ENCODE measurements at regions not wholly inside any gene's neighbourhood (a gene's known extent, or its start where the extent isn't known, plus 50 kb on each side); places are given as distances from the start of the nearest gene placed in this dataset.

DNA sequence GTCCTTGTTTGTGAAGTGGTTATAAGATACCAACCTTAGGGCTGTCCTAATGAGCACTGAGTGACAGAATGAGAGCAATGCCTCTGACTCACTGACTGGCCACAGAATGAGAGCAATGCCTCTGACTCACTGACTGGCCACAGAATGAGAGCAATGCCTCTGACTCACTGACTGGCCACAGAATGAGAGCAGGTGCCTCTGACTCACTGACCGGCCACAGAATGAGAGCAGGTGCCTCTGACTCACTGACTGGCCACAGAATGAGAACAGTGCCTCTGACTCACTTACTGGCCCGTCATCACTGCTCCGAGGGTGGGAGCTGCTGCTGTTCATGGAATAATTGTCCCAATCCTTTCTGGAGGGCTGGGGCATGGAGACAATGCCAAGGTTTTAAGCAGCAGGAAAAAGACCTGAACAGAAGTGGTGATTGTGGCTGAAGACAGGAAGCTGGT, 265.2 kb upstream of the PPP2R2D start:
- no peak for DNase-seq

GRCh38 chr10:131636116-131636515, 264.7 kb upstream of the PPP2R2D start:
- no peak for DNase-seq

DNA sequence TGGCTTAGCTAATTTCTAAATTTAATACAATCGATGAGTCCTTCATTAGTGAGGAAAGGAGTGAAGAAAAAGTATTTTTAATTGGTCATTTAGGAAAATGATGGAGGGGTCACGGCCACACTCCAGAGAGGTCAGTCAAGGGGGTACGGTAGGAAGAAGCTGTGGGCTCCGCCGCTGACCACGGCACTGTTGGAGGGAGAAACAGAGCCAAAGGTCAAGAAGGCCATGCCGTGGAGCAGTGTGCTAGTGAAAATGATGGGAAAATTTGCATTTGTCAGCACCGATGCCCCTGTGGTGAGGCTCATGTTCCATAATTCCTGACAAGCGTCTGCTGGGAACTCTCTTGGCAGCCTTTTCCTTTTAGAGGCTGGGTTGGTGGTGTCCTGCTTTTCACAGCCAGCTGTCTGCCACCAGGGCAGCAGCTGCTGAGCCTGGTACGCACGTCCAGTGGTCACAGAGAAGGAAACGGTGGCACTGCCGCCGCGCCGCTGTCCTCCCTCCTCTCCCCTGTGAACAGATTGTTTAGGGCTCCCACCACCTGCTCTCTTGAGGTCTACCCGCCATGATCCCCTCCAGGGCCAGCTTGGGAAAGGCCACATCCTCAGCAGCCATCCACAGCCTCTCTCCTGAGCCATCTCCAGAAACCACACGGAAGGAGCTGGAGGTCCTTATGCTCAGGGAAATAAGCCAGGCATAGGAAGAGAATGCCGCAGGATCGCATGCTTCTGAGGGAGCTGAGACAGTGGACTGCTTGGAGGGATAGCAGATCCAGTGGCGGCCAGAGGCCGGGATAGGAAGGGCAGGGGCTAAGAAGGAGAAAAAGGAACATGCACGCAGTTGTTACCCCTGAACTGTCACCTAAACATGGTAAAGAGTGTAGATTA, 263.7 kb upstream of the PPP2R2D start:
- DNase-seq: no peak

DNA sequence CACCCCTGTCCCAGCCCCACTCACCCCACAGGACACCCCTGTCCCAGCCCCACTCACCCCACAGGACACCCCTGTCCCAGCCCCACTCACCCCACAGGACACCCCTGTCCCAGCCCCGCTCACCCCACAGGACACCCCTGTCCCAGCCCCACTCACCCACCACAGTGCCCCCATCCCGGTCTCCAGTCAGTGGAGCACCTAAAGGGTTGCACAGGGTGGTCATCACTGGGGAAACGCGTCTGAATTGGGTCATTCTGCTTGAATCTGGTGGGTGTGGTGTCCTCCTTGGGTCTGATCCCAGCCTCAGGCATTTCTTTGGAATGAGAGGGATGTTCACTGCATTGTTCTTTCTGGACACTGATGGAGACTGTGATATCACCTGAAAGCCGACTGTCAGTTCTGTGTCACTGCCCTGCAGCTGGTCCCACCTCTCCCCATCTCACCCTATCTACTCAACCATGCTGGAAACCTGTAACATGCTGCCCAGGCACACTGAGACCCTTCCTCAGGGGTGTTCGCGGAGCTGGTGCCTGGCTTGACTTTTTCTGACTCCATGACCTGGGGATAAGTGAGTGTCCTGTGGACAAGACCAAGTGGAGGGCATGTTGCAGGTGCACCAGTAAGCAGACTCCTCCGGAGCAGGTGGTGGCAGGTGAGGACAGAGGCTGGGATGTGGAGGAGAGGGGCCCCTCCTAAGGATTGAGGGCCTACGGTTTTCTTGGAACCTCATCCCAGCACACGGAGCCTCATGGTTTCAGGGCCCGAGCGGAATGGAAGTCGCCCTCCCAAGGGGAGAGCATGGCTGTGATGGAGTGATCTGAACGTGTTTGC, 262.5 kb upstream of the PPP2R2D start:
- DNase-seq: no peak

DNA sequence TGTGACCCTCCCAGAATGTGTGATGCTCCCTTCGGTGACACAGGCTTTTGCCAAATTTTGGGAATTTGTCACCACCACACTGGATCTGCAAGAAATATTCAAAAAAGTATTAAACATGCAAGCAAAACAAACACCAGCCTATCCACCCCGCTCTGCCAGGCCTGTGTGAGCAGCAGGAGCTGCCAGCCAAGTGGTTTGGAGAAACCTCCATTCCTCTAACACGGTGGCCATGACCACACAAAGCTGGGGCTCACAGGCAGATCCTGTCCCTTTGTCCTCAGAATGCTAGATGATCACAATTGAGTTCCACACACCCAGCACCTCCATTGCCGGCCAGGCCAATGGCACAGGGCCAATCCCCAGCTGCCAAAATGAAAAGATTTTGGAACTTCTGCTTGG, 261.9 kb upstream of the PPP2R2D start:
- DNase-seq: no peak

GRCh38 chr10:131640045-131640644, 260.7 kb upstream of the PPP2R2D start:
- no peak for DNase-seq

GRCh38 chr10:131641231-131641630, 259.6 kb upstream of the PPP2R2D start:
- no peak for DNase-seq

DNA sequence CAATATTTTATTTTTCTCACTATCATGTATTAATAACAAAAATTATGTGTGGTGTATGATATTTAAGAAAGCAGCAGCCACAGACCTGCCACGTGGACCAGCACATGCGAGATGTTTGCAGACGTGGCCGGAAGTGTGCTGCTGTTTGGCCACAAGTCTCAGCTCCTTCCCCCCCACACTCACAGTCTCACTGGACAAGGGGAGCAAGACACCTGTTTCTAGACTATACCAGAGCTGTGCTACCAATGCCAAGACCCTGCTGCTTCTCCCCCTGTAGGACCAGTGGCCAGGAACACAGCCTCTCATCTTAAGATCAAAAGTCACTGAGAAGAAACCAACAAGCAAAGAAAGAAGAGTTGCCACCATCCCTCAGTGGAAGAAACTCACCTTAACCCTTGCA, 258.9 kb upstream of the PPP2R2D start:
- no peak for DNase-seq

DNA sequence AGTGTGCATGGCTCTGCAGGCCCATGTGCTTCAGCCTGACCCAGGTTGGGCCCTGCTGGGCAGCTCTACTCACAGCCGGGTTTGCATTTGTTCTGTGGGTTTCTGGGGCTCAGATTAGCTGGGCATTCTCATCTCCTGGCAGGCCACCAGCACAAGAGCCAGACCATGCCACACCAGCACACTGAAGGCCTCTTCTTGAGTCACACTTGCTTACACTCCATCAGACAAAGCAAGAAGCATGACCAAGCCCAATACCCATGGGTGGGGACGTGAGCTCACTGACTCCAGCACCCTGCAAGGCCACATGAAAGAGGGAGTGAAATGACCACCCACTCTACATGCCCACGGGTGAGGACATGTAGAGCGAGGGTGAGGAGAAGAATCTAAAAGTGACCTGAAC, 257.8 kb upstream of the PPP2R2D start:
- DNase-seq: no peak

GRCh38 chr10:131644289-131644688, 256.5 kb upstream of the PPP2R2D start:
- DNase-seq: peak; percentile 46

GRCh38 chr10:131644864-131645658, 255.7 kb upstream of the PPP2R2D start:
- no peak for DNase-seq

DNA sequence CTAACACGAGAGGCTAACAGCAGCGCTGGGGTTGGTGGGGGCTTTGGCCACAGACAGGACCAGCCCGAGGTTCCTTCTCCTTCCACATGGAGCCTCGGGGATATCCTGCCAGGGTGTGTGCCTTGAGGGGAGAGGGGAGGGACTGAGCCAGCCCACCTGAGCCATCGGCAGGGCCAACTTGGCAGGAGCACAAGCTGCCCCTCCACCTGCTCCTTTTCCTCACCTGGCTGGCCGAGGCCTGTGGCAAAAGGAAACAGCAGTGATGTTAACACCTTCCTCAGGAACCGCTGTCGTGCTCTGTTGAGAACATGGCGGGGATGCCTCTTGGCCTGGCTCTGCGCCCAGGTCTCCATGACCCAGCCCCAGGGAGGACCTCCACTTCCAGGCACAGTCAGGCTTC, 255.1 kb upstream of the PPP2R2D start:
- no peak for DNase-seq

DNA sequence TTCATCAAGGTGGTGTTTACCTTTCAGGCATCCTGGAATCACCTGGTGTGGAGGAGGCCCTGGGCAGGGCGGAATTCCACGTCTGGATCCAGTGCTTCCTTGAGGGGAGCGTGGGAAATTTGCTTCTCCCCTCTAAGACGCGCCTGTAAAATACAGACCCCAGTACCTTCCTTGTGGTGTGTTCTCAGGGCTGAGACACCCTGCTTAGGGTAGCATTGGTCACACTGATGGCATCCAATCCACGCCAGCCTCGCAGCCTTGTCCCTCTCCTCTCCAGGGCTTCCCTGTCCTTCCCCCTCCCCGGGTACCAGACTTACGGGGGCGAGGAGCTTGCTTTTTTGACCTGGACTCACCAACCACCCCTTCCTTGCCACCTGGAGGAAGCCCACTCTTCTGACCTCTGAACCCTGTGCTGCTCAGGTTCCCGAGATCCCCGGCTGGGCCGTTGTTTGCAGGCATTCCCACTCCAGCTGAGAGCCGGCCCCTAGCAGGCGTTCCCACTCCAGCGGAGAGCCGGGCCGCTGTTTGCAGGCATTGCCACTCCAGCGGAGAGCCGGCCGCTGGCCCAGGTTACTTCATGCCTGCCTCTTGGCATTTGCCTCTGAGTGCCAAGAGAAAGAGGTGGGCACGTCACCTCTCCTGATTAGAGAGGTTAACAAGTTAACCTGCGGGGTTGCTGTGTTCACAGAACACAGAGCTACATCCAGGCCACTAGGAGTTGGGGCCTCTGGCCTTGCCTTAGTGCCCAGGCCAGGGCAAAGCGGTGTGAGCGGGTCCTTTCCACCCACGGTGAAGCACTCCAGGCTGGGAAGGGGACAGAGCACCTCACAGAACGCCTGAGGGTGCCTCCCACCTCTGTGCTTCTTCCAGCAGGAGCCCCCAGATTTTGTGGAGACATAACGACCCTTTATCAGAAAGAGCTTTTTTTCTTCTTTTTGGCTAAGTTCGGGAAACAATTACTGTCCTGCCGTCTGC, 254.0 kb upstream of the PPP2R2D start:
- no peak for DNase-seq

DNA sequence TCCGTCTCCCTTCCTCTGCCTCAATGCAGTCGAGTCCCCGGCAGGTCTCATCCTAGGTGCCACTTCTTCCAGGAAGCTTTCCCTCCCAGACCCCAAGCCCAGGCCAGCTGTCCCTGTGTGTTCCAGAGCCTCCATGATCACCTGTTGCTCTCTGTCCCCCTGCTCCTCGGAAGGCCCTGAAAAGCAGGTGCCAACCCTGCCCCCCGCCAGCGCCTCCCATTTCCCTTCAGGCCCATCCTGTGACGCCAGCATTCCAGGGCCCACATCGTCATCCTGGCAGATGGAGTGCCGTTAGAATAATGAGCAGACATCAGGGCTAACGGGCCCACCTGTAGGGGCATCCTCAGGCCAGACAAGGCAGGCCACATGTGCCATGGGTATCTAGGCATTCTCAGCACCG, 253.0 kb upstream of the PPP2R2D start:
- DNase-seq: no peak

DNA sequence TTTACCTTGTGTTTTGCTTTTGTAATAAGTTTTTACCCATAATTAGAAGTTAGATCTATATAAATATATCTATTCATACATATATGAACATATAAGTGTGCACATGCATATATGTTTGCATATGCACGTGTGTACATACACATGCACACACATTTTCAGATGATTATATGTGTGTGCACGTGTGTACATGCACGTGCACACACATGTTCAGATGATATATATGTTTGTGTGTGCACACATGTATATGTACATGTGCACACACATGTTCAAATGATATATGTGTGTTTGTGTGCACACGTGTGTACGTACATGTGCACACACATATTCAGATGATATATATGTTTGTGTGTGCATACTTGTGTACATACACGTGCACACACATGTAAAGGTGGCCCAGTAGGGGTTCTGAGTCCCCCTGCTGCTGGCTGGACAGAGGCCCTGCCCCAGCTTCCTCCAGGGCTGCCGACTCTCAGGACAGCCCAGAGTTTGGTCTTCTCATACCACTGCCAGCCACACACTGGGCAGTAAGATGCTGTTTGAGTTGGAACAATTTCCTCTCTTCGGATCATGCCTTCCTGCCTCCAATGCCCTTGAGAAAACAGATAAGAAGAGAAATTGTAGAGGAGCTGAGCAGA, 252.3 kb upstream of the PPP2R2D start:
- no peak for DNase-seq

- no peak for DNase-seq
Observed at GRCh38 chr10:131649617-131650016, 251.2 kb upstream of the PPP2R2D start.

GRCh38 chr10:131650169-131650705, 250.6 kb upstream of the PPP2R2D start:
- DNase-seq: no peak

DNA sequence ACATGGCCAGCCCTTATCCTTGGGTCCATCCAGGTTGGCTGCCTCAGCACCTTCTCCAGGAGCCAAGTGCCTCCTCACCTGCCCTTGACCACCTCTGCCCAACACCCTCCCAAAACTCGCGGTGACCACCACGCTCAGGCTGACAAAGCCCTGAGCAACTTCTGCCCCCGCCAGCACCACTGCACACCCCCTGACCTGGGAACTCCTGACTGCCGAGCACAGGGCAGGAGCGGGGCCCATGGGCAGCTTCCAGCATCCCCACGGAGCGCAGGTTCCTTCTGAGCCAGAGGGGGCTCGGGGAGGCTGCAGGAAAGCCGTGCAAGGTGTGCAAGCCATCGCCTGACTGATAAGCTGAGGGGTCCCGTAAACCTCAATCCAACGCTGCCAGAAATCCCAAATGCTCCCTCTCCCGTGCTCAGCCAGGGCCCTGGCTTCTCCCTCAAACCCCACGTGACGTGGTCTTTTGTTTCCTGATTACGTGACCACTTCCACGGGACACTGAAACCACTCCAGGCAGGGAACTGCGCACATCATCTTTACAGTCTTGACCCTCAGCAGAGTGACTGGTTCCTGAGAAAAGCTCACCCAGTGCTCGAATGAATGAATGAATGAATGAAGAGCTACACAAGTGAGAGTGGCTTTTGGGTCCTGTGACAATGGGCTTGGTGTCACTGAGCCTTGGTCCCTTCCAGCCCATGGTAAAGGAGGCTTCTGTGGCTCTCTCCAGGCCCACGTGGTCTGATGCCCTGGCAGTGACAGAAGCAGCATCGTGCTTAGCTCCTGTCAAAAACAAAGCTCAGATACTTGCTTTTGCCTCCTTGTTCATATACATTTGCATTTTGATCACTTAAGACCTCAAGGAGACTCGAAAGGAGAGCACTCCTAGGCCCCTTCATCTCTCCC, 249.8 kb upstream of the PPP2R2D start:
- no peak for DNase-seq
